GM21528 (cell line): ENCODE measurements at regions not wholly inside any gene's neighbourhood (a gene's known extent, or its start where the extent isn't known, plus 50 kb on each side); places are given as distances from the start of the nearest gene placed in this dataset.

ENCODE experiments used
- ATAC-seq: cut with Tn5 transposase; IDR thresholded peaks from one replicate; pipeline ENCODE4 v1.9.1; 2021; ENCODE audit warnings: mild to moderate bottlenecking, moderate library complexity; ENCODE audit not compliant: unreplicated experiment, low FRiP score

GRCh38 chr6:105780146-105780860 lies 305.8 kb upstream of the PRDM1 start:
- ATAC-seq = no peak

- ATAC-seq = no peak
Measured at GRCh38 chr6:105779110-105779509, 307.0 kb upstream of the PRDM1 start.

GRCh38 chr6:105775095-105775494 lies 311.0 kb upstream of the PRDM1 start:
- no peak for ATAC-seq

GRCh38 chr6:105774247-105774646 lies 311.9 kb upstream of the PRDM1 start:
- no peak for ATAC-seq

- no peak for ATAC-seq
Measured at GRCh38 chr6:105771313-105771970, 314.7 kb upstream of the PRDM1 start.

GRCh38 chr6:105769987-105770386 lies 316.1 kb upstream of the PRDM1 start:
- ATAC-seq = no peak

- no peak for ATAC-seq
Measured at GRCh38 chr6:105769197-105769596, 316.9 kb upstream of the PRDM1 start.

- no peak for ATAC-seq
Measured at GRCh38 chr6:105767541-105767940, 318.6 kb upstream of the PRDM1 start.

GRCh38 chr6:105765239-105765638 lies 320.9 kb upstream of the PRDM1 start:
- ATAC-seq = no peak

GRCh38 chr6:105764315-105764714 lies 321.8 kb upstream of the PRDM1 start:
- ATAC-seq = no peak

- no peak for ATAC-seq
Measured at GRCh38 chr6:105763866-105764265, 322.3 kb upstream of the PRDM1 start.

GRCh38 chr6:105760746-105761145 lies 325.4 kb upstream of the PRDM1 start:
- no peak for ATAC-seq

GRCh38 chr6:105759946-105760345 lies 326.2 kb upstream of the PRDM1 start:
- ATAC-seq = no peak

GRCh38 chr6:105759015-105759414 lies 327.1 kb upstream of the PRDM1 start:
- no peak for ATAC-seq

GRCh38 chr6:105757512-105758200 lies 328.5 kb upstream of the PRDM1 start:
- peak; percentile 92 for ATAC-seq

- ATAC-seq = no peak
Measured at GRCh38 chr6:105755885-105756284, 330.3 kb upstream of the PRDM1 start.

GRCh38 chr6:105753620-105754211 lies 332.4 kb upstream of the PRDM1 start:
- no peak for ATAC-seq

GRCh38 chr6:105753207-105753606 lies 332.9 kb upstream of the PRDM1 start:
- no peak for ATAC-seq

GRCh38 chr6:105750089-105750488 lies 336.0 kb upstream of the PRDM1 start:
- no peak for ATAC-seq

- ATAC-seq = no peak
Measured at GRCh38 chr6:105748737-105749161, 337.4 kb upstream of the PRDM1 start.

- ATAC-seq = no peak
Measured at GRCh38 chr6:105747823-105748405, 338.2 kb upstream of the PRDM1 start.
